Mucosa of rectum (tissue), 2 donors: ENCODE measurements at regions not wholly inside any gene's neighbourhood (a gene's known extent, or its start where the extent isn't known, plus 50 kb on each side); places are given as distances from the start of the nearest gene placed in this dataset.

Experiments used
- H3K27ac ChIP-seq, 2 donors: one replicate each; pipeline ENCODE4 v1.7.0; 2013; ENCODE audit warnings: inconsistent platforms in 2 of 2, low read depth in 2 of 2, low read length in 2 of 2
- H3K27me3 ChIP-seq, 2 donors: one replicate each; pipeline ENCODE4 v1.7.0; 2013; ENCODE audit warnings: low read length in 2 of 2; ENCODE audit not compliant: control insufficient read depth in 2 of 2, insufficient read depth in 2 of 2
- H3K36me3 ChIP-seq, 2 donors: one replicate each; pipeline ENCODE4 v1.7.0; 2013; ENCODE audit warnings: low read length in 2 of 2; ENCODE audit not compliant: control insufficient read depth in 2 of 2, insufficient read depth in 2 of 2
- H3K4me1 ChIP-seq, 2 donors: one replicate each; pipeline ENCODE4 v1.7.0; 2013; ENCODE audit warnings: low read length in 2 of 2, mild to moderate bottlenecking in 1 of 2; ENCODE audit not compliant: control insufficient read depth in 2 of 2, insufficient read depth in 2 of 2
- H3K4me3 ChIP-seq, 2 donors: one replicate each; pipeline ENCODE4 v1.7.0; 2013; ENCODE audit warnings: low read length in 2 of 2
- H3K9ac ChIP-seq, 2 donors: one replicate each; pipeline ENCODE4 v1.7.0; 2013; ENCODE audit warnings: low read length in 2 of 2, low read depth in 1 of 2, mild to moderate bottlenecking in 1 of 2
- H3K9me3 ChIP-seq, 2 donors: one replicate each; pipeline ENCODE4 v1.7.0; 2013; ENCODE audit warnings: low read length in 2 of 2; ENCODE audit not compliant: control insufficient read depth in 2 of 2
- donor health status: healthy.
- donor health status: Normal muscosa, but diverticular disease.

GRCh38 chr1:55965981-55966461 lies 613.3 kb downstream of the PLPP3 start:
- Histone ChIP-seq H3K4me1 (no peaks in the 10 kb centered on the region), H3K9me3 (no peaks in the 10 kb centered on the region), H3K9ac (no peak overlapping the region), H3K27me3 (no peaks in the 10 kb centered on the region), H3K4me3 (no peak overlapping the region), H3K36me3 (no peaks in the 10 kb centered on the region), H3K27ac (no peak overlapping the region)

- Histone ChIP-seq H3K36me3 (no peaks in the 10 kb centered on the region), H3K9ac (no peak overlapping the region), H3K27ac (no peak overlapping the region), H3K27me3 (no peaks in the 10 kb centered on the region), H3K9me3 (no peaks in the 10 kb centered on the region), H3K4me1 (no peaks in the 10 kb centered on the region), H3K4me3 (no peak overlapping the region)
These were observed 616.9 kb downstream of the PLPP3 start for GRCh38 chr1:55962472-55962871.

- Histone ChIP-seq H3K9ac (no peak overlapping the region), H3K9me3 (no peaks in the 10 kb centered on the region), H3K27ac (no peak overlapping the region), H3K4me3 (no peak overlapping the region), H3K4me1 (no peaks in the 10 kb centered on the region), H3K27me3 (no peaks in the 10 kb centered on the region), H3K36me3 (no peaks in the 10 kb centered on the region)
These were observed 620.2 kb downstream of the PLPP3 start for GRCh38 chr1:55959136-55959548.

- Histone ChIP-seq H3K4me1 (no peaks in the 10 kb centered on the region), H3K27ac (no peak overlapping the region), H3K9me3 (no peaks in the 10 kb centered on the region), H3K9ac (no peak overlapping the region), H3K36me3 (no peaks in the 10 kb centered on the region), H3K27me3 (no peaks in the 10 kb centered on the region), H3K4me3 (no peak overlapping the region)
These were observed 620.9 kb downstream of the PLPP3 start for GRCh38 chr1:55958498-55958897.

GRCh38 chr1:55957276-55957675 lies 622.1 kb downstream of the PLPP3 start:
- Histone ChIP-seq H3K4me1 (no peaks in the 10 kb centered on the region), H3K36me3 (no peaks in the 10 kb centered on the region), H3K27ac (no peak overlapping the region), H3K9me3 (no peaks in the 10 kb centered on the region), H3K27me3 (no peaks in the 10 kb centered on the region), H3K4me3 (no peak overlapping the region), H3K9ac (no peak overlapping the region)

DNA sequence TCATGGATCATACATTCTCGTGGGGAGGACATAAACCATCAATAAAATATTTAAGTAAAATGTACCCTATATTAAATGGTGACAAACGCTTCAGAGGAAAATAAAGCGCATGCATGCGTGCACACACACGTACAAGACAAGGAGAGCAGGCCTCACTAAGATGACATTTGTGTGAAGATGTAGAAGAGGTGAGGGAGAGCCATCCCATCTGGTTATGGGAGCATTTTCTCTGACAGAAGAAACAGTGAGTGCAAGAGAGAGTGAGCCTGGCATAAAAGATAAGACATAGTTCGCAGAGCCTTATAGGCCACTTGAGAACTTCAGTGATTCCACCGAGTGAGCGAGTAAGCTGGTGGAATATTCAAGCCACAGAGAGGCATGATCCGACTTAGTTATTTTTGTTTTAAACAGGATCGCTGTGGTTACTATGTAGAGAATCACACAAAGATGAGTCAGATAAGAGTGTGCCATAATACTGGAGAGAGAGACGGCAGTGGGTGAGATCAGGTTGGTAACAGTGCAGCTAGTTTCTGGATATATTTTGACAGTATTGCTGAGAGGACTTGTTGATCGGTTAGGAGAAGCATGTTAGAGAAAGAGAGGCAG lies 624.2 kb downstream of the PLPP3 start:
- H3K27ac ChIP-seq, result no peak overlapping the region
- no peaks in the 10 kb centered on the region for H3K36me3 ChIP-seq
- H3K4me1 ChIP-seq, result no peaks in the 10 kb centered on the region
- no peaks in the 10 kb centered on the region for H3K9me3 ChIP-seq
- H3K4me3 ChIP-seq, result no peak overlapping the region
- no peaks in the 10 kb centered on the region for H3K27me3 ChIP-seq
- no peak overlapping the region for H3K9ac ChIP-seq

DNA sequence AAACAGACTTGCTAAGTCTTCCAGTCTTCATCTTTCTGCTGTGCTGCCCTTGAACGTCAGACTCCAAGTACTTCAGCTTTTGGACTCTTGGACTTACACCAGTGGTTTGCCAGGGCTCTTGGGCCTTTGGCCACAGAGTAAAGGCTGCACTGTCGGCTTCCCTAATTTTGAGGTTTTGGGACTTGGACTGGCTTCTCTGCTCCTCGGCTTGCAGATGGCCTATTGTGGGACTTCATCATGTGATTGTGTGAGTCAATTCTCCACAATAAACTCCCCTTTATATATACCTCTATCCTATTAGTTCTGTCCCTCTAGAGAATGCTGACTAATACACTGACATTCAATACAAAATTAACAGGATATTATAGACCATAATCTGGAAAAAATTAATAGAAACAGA lies 628.1 kb downstream of the PLPP3 start:
- H3K27me3 ChIP-seq, result no peaks in the 10 kb centered on the region
- H3K9me3 ChIP-seq, result no peaks in the 10 kb centered on the region
- H3K4me1 ChIP-seq, result no peaks in the 10 kb centered on the region
- H3K9ac ChIP-seq, result no peak overlapping the region
- no peaks in the 10 kb centered on the region for H3K36me3 ChIP-seq
- H3K4me3 ChIP-seq, result no peak overlapping the region
- no peak overlapping the region for H3K27ac ChIP-seq

GRCh38 chr1:55947446-55947845 lies 631.9 kb downstream of the PLPP3 start:
- H3K9me3 ChIP-seq, result no peaks in the 10 kb centered on the region
- no peaks in the 10 kb centered on the region for H3K27me3 ChIP-seq
- H3K4me3 ChIP-seq, result no peak overlapping the region
- no peak overlapping the region for H3K9ac ChIP-seq
- H3K4me1 ChIP-seq, result no peaks in the 10 kb centered on the region
- no peaks in the 10 kb centered on the region for H3K36me3 ChIP-seq
- no peak overlapping the region for H3K27ac ChIP-seq

- Histone ChIP-seq H3K27ac (no peak overlapping the region), H3K4me1 (no peaks in the 10 kb centered on the region), H3K9me3 (no peaks in the 10 kb centered on the region), H3K9ac (no peak overlapping the region), H3K27me3 (no peaks in the 10 kb centered on the region), H3K4me3 (no peak overlapping the region), H3K36me3 (no peaks in the 10 kb centered on the region)
These were observed 635.5 kb downstream of the PLPP3 start for GRCh38 chr1:55943721-55944435.

GRCh38 chr1:55943012-55943411 lies 636.4 kb downstream of the PLPP3 start:
- no peaks in the 10 kb centered on the region for H3K27me3 ChIP-seq
- H3K36me3 ChIP-seq, result no peaks in the 10 kb centered on the region
- H3K9me3 ChIP-seq, result no peaks in the 10 kb centered on the region
- no peak overlapping the region for H3K9ac ChIP-seq
- no peak overlapping the region for H3K4me3 ChIP-seq
- H3K27ac ChIP-seq, result no peak overlapping the region
- no peaks in the 10 kb centered on the region for H3K4me1 ChIP-seq
